ENCODE measurements at regions not wholly inside any gene's neighbourhood (a gene's known extent, or its start where the extent isn't known, plus 50 kb on each side); places are given as distances from the start of the nearest gene placed in this dataset.

GRCh38 chr15:61584410-61584809 lies 355.3 kb upstream of the RORA start:
- TF ChIP-seq CTCF (IDR thresholded peaks at IDR 0.05) (no peak), POLR2AphosphoS5 (IDR thresholded peaks at IDR 0.05) (no peak)
